Activated CD8-positive, alpha-beta memory T cell treated with anti-CD3 and anti-CD28 coated beads, Interleukin-2, amount 50 U/mL, for 1 hour (primary cell): ENCODE measurements at regions not wholly inside any gene's neighbourhood (a gene's known extent, or its start where the extent isn't known, plus 50 kb on each side); places are given as distances from the start of the nearest gene placed in this dataset.

Experiments
- DNase-seq: peaks from one replicate; pipeline ENCODE4 v3.0.0-alpha.2; 2020; ENCODE audit errors: extremely low read depth

- no peak for DNase-seq
These were observed 349.0 kb downstream of the TBC1D4 start for GRCh38 chr13:75132701-75133695.

- no peak for DNase-seq
These were observed 352.6 kb downstream of the TBC1D4 start for GRCh38 chr13:75129331-75129730.

- DNase-seq: no peak
These were observed 357.6 kb downstream of the TBC1D4 start for GRCh38 chr13:75124415-75124814.

- DNase-seq: no peak
These were observed 358.5 kb downstream of the TBC1D4 start for GRCh38 chr13:75123428-75123827.

GRCh38 chr13:75120085-75120484, 361.9 kb downstream of the TBC1D4 start:
- no peak for DNase-seq

GRCh38 chr13:75115171-75115570, 366.8 kb downstream of the TBC1D4 start:
- no peak for DNase-seq

GRCh38 chr13:75103976-75104375, 378.0 kb downstream of the TBC1D4 start:
- DNase-seq: no peak

- DNase-seq: no peak
These were observed 379.8 kb downstream of the TBC1D4 start for GRCh38 chr13:75102001-75102716.

GRCh38 chr13:75101348-75101747, 380.6 kb downstream of the TBC1D4 start:
- no peak for DNase-seq

- DNase-seq: no peak
These were observed 389.8 kb downstream of the TBC1D4 start for GRCh38 chr13:75092143-75092542.

GRCh38 chr13:75091718-75092117, 390.3 kb downstream of the TBC1D4 start:
- no peak for DNase-seq

- DNase-seq: no peak
These were observed 390.9 kb downstream of the TBC1D4 start for GRCh38 chr13:75090872-75091615.

GRCh38 chr13:75088915-75089314, 393.1 kb downstream of the TBC1D4 start:
- DNase-seq: no peak

GRCh38 chr13:75079226-75079625, 402.7 kb downstream of the TBC1D4 start:
- no peak for DNase-seq

GRCh38 chr13:75076476-75076875, 405.5 kb downstream of the TBC1D4 start:
- DNase-seq: no peak

GRCh38 chr13:75073786-75074185, 408.2 kb downstream of the TBC1D4 start:
- DNase-seq: no peak

- DNase-seq: no peak
These were observed 409.1 kb downstream of the TBC1D4 start for GRCh38 chr13:75072891-75073290.

- no peak for DNase-seq
These were observed 409.6 kb downstream of the TBC1D4 start for GRCh38 chr13:75072368-75072767.

GRCh38 chr13:75071796-75072195, 410.2 kb downstream of the TBC1D4 start:
- no peak for DNase-seq

- DNase-seq: no peak
These were observed 410.6 kb downstream of the TBC1D4 start for GRCh38 chr13:75071395-75071794.

GRCh38 chr13:75061909-75062308, 420.1 kb downstream of the TBC1D4 start:
- DNase-seq: no peak

GRCh38 chr13:75055296-75055695, 426.7 kb downstream of the TBC1D4 start:
- no peak for DNase-seq
